SU-DHL-6 (cell line): ENCODE measurements at regions not wholly inside any gene's neighbourhood (a gene's known extent, or its start where the extent isn't known, plus 50 kb on each side); places are given as distances from the start of the nearest gene placed in this dataset.

Experiments used
- H2AFZ ChIP-seq: fragments of 200-600 bp; sonication (generic); 2 replicates; pipeline ENCODE4 v1.6.1; 2014; ENCODE audit warnings: low read depth, mild to moderate bottlenecking, moderate library complexity, mixed read lengths, antibody characterized with exemption, low read length; ENCODE audit not compliant: severe bottlenecking
- H3F3A ChIP-seq: fragments of 200-600 bp; shearing (Covaris generic); 2 replicates; pipeline ENCODE4 v1.6.0; 2016; ENCODE audit warnings: antibody characterized with exemption, mild to moderate bottlenecking; ENCODE audit not compliant: insufficient read depth
- H3K27ac ChIP-seq: fragments of 200-600 bp; sonication (generic); 2 replicates; pipeline ENCODE4 v1.5.1; 2016; ENCODE audit warnings: low read depth, mild to moderate bottlenecking, low read length, moderate library complexity, mixed read lengths
- H3K27me3 ChIP-seq: fragments of 200-600 bp; sonication (generic), shearing (Covaris generic); 2 replicates; pipeline ENCODE4 v1.6.0; 2014; ENCODE audit warnings: mild to moderate bottlenecking, low read length
- H3K36me3 ChIP-seq: fragments of 200-600 bp; sonication (generic); 2 replicates; pipeline ENCODE4 v1.6.1; 2014; ENCODE audit warnings: mild to moderate bottlenecking, low read length, mixed read lengths
- H3K4me2 ChIP-seq: fragments of 300-600, 200-600 bp; shearing (Covaris generic), sonication (generic); 2 replicates; pipeline ENCODE4 v1.6.0; 2014; ENCODE audit warnings: low read length, low read depth, mild to moderate bottlenecking; ENCODE audit not compliant: poor library complexity, severe bottlenecking
- H3K4me3 ChIP-seq: fragments of 200-600 bp; sonication (generic); 2 replicates; pipeline ENCODE4 v1.5.1; 2014; ENCODE audit warnings: antibody characterized with exemption, low read length, mild to moderate bottlenecking, mixed read lengths; ENCODE audit not compliant: insufficient read depth, poor library complexity, severe bottlenecking
- H3K79me2 ChIP-seq: fragments of 200-600 bp; sonication (generic); 2 replicates; pipeline ENCODE4 v1.6.1; 2014; ENCODE audit warnings: mild to moderate bottlenecking, low read length, moderate library complexity; ENCODE audit not compliant: insufficient read depth
- H3K9ac ChIP-seq: fragments of 200-600 bp; sonication (generic); 2 replicates; pipeline ENCODE4 v1.7.0; 2014; ENCODE audit warnings: mild to moderate bottlenecking, low read length
- H3K9me2 ChIP-seq: fragments of 200-600 bp; sonication (generic); replicated peaks from 2 replicates; pipeline ENCODE4 v1.6.1; 2014; ENCODE audit warnings: low read length; ENCODE audit not compliant: insufficient read depth
- H3K9me3 ChIP-seq: fragments of 200-600 bp; sonication (generic); 2 replicates; pipeline ENCODE4 v1.6.1; 2014; ENCODE audit warnings: low read length, mixed read lengths; ENCODE audit not compliant: insufficient read depth
- H4K20me1 ChIP-seq: fragments of 200-600 bp; sonication (generic); 2 replicates; pipeline ENCODE4 v1.6.1; 2014; ENCODE audit warnings: low read depth, mild to moderate bottlenecking, antibody characterized with exemption, low read length, moderate library complexity, mixed read lengths
- EZH2phosphoT487 ChIP-seq: fragments of 200-600 bp; sonication (generic), shearing (Covaris generic); conservative IDR thresholded peaks from 2 replicates; pipeline ENCODE4 v1.6.1; 2018; ENCODE audit warnings: mild to moderate bottlenecking, antibody characterized with exemption, low read length, moderate library complexity, mixed read lengths
- TF ChIP-seq, protein P1 (sequence below): fragments of 200-600 bp; sonication (generic); IDR thresholded peaks from one replicate; pipeline ENCODE4 v1.5.1; 2017; ENCODE audit warnings: antibody characterized with exemption, mild to moderate bottlenecking, low read length, moderate library complexity; ENCODE audit not compliant: insufficient read depth, poor library complexity, severe bottlenecking

DNA sequence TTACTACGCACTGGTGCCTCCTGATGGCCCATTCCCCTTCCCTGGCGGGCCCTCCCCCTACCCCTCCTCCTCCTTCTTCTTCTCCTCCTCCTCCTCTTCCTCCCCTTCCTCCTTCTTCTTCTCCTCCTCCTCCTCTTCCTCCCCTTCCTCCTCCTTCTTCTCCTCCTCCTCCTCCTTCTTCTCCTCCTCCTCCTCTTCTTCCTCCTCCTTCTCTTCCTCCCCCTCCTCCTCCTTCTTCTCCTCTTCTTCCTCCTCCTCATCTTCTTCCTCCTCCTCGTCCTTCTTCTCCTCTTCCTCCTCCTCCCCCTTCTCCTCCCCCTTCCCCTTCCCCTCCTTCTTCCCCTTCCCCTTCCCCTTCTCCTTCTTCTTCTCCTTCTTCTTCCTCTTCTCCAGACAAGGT, 64.7 kb upstream of the COG2 start:
- H3K9ac ChIP-seq = no peak overlapping the region
- H3K36me3 ChIP-seq = no peaks in the 10 kb centered on the region

DNA sequence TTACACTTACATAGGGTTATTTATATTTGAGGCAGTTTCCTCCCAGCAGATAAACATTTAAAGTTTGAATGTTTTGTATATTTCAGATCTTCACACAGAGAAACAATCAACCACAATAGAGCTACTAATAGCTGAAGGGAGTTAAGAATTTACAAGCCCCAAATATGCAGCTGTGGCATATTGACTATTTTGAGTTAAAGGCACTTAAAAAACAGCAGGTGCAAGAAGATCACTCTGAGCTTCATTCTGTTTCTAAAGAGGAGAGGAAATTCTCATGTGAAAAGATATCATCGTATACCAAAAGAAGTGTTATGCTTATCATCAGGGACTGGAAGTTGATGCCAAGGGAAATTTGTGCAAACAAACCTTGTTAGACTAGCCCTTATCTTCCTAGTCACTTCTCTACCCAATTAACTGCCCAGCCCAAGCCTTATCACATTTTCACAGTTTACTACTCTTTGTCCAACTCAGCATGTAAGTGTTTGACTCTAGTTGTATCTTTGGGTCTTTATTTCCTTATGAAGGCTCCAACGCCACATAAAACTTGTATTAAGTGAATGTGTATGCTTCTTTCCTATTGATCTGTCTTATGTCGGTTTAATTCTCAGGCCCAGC, 66.3 kb upstream of the COG2 start:
- Histone ChIP-seq H3K9me2 (no peaks in the 10 kb centered on the region), H3K4me2 (no peak overlapping the region), H3K9me3 (no peaks in the 10 kb centered on the region), H3K36me3 (no peaks in the 10 kb centered on the region), H3K4me3 (no peak overlapping the region), H2AFZ (no peak overlapping the region), H3K9ac (no peak overlapping the region), H4K20me1 (no peaks in the 10 kb centered on the region), H3K79me2 (no peaks in the 10 kb centered on the region), H3K27ac (peak overlapping the region; percentile 36; the same call in 1 of the 2 replicates), H3K27me3 (no peaks in the 10 kb centered on the region), H3F3A (no peaks in the 10 kb centered on the region)
- TF ChIP-seq, protein P1, sequence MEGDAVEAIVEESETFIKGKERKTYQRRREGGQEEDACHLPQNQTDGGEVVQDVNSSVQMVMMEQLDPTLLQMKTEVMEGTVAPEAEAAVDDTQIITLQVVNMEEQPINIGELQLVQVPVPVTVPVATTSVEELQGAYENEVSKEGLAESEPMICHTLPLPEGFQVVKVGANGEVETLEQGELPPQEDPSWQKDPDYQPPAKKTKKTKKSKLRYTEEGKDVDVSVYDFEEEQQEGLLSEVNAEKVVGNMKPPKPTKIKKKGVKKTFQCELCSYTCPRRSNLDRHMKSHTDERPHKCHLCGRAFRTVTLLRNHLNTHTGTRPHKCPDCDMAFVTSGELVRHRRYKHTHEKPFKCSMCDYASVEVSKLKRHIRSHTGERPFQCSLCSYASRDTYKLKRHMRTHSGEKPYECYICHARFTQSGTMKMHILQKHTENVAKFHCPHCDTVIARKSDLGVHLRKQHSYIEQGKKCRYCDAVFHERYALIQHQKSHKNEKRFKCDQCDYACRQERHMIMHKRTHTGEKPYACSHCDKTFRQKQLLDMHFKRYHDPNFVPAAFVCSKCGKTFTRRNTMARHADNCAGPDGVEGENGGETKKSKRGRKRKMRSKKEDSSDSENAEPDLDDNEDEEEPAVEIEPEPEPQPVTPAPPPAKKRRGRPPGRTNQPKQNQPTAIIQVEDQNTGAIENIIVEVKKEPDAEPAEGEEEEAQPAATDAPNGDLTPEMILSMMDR = no peak
- no peak for TF ChIP-seq EZH2phosphoT487

More for the DNA sequence above, 64.7 kb upstream of the COG2 start:
- TF ChIP-seq, protein P1 = no peak
- Histone ChIP-seq H3K9me2 (no peaks in the 10 kb centered on the region), H4K20me1 (no peaks in the 10 kb centered on the region), H3K79me2 (no peaks in the 10 kb centered on the region), H2AFZ (no peak overlapping the region), H3K27me3 (no peaks in the 10 kb centered on the region), H3K4me2 (no peak overlapping the region), H3K4me3 (no peak overlapping the region), H3K9me3 (no peaks in the 10 kb centered on the region), H3F3A (no peaks in the 10 kb centered on the region), H3K27ac (no peak overlapping the region)

GRCh38 chr1:230574502-230574901, 67.8 kb upstream of the COG2 start:
- Histone ChIP-seq H4K20me1 (no peaks in the 10 kb centered on the region), H2AFZ (no peak overlapping the region), H3K9me2 (no peaks in the 10 kb centered on the region), H3K79me2 (no peaks in the 10 kb centered on the region), H3K9me3 (no peaks in the 10 kb centered on the region), H3K36me3 (no peaks in the 10 kb centered on the region), H3K9ac (no peak overlapping the region), H3K27ac (no peak overlapping the region), H3K4me3 (no peak overlapping the region), H3K27me3 (no peaks in the 10 kb centered on the region), H3K4me2 (no peak overlapping the region), H3F3A (no peaks in the 10 kb centered on the region)
- TF ChIP-seq EZH2phosphoT487 = no peak
- TF ChIP-seq, protein P1 = no peak
